Left lung (tissue), 4 donors: ENCODE measurements at regions not wholly inside any gene's neighbourhood (a gene's known extent, or its start where the extent isn't known, plus 50 kb on each side); places are given as distances from the start of the nearest gene placed in this dataset.

Experiments
- ATAC-seq: fragments of 200-7000 bp; cut with Tn5 transposase; one replicate; pipeline ENCODE4 v1.9.1; 2020; ENCODE audit warnings: moderate library complexity
- DNase-seq, 4 donors: peaks; one replicate each; pipeline ENCODE4 v3.0.0-alpha.2; 2013 to 2020
- H3K27ac ChIP-seq, 2 donors: fragments of 200-600 bp; sonication (generic) in 1 of 2; one replicate each; pipeline versions ENCODE4 v1.5.0 to v1.8.0; 2020 to 2021
- H3K27me3 ChIP-seq, 2 donors: fragments of 200-600 bp; sonication (generic) in 1 of 2; one replicate each; pipeline versions ENCODE4 v1.5.0 to v1.8.0; 2020 to 2021
- H3K36me3 ChIP-seq, 2 donors: fragments of 200-600 bp; sonication (generic) in 1 of 2; one replicate each; pipeline versions ENCODE4 v1.5.0 to v1.8.0; 2020 to 2021
- H3K4me1 ChIP-seq, 2 donors: fragments of 200-600 bp; one replicate each; pipeline ENCODE4 v1.8.0; 2021
- H3K4me3 ChIP-seq, 2 donors: fragments of 200-600 bp; sonication (generic) in 1 of 2; one replicate each; pipeline versions ENCODE4 v1.5.0 to v1.8.0; 2020 to 2021; ENCODE audit warnings: mild to moderate bottlenecking in 1 of 2
- H3K9me3 ChIP-seq, 2 donors: fragments of 200-600 bp; sonication (generic) in 1 of 2; one replicate each; pipeline versions ENCODE4 v1.5.0 to v1.8.0; 2020 to 2021
- intact Hi-C, 2 donors: fragments of 100-400 bp; cut with DNase I; formaldehyde crosslinking; loops; one replicate each; pipeline versions ENCODE4 v1.11.2 to v1.14.2; 2022
- TF ChIP-seq, protein P1 (sequence below), 2 donors: fragments of 200-600 bp; sonication (generic) in 1 of 2; IDR thresholded peaks; one replicate each; pipeline versions ENCODE4 v1.5.0 to v1.8.0; 2021; ENCODE audit warnings: antibody characterized with exemption in 2 of 2
- donor health status: DM: no; HTN: yes; CAD: no.
- donor health status: DM: no; HTN: no; CAD: no.

DNA sequence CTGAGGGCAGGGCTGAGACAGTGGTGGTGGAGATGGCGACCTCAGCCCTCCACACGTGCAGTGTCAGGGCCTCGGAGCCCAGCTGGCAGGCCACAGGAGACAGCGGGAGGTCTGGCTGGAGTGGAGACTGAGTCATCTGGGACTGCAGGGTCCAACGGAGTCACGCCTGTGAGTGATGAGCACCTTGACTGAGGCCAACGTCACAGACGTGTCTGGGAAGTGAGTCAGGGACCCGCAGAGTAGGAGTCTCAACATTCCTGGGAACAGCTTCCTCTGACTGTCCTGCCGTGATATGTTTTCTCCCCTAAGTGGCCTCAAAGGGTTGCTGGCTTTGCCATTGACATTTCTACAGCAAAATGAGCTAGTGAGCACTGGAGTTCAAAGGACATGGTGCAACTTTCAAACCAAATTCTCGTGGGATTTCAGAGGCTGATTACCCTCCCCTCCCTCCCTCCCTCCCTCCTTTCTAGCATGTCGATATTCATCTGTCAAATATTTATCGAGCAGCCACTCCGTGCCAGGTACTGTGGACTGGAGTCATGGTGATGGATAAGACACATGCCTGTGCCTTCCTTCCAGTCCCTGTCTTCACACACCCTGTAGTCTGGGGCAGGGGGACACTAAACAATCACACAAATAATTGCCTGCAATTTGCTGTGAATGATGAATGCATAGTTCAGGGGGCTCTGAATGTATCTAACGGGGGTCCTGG lies 53.3 kb upstream of the AMOTL2 start:
- Histone ChIP-seq H3K4me3 (no peak overlapping the region), H3K36me3 (no peaks in the 10 kb centered on the region), H3K9me3 (no peaks in the 10 kb centered on the region), H3K27ac (no peak overlapping the region), H3K4me1 (no peaks in the 10 kb centered on the region), H3K27me3 (no peaks in the 10 kb centered on the region)
- DNase-seq, result no peak
- intact Hi-C loops, result no loop called here
- TF ChIP-seq, protein P1, sequence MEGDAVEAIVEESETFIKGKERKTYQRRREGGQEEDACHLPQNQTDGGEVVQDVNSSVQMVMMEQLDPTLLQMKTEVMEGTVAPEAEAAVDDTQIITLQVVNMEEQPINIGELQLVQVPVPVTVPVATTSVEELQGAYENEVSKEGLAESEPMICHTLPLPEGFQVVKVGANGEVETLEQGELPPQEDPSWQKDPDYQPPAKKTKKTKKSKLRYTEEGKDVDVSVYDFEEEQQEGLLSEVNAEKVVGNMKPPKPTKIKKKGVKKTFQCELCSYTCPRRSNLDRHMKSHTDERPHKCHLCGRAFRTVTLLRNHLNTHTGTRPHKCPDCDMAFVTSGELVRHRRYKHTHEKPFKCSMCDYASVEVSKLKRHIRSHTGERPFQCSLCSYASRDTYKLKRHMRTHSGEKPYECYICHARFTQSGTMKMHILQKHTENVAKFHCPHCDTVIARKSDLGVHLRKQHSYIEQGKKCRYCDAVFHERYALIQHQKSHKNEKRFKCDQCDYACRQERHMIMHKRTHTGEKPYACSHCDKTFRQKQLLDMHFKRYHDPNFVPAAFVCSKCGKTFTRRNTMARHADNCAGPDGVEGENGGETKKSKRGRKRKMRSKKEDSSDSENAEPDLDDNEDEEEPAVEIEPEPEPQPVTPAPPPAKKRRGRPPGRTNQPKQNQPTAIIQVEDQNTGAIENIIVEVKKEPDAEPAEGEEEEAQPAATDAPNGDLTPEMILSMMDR (IDR thresholded peaks at IDR 0.05), result no peak
- peak; percentile 53 for ATAC-seq

DNA sequence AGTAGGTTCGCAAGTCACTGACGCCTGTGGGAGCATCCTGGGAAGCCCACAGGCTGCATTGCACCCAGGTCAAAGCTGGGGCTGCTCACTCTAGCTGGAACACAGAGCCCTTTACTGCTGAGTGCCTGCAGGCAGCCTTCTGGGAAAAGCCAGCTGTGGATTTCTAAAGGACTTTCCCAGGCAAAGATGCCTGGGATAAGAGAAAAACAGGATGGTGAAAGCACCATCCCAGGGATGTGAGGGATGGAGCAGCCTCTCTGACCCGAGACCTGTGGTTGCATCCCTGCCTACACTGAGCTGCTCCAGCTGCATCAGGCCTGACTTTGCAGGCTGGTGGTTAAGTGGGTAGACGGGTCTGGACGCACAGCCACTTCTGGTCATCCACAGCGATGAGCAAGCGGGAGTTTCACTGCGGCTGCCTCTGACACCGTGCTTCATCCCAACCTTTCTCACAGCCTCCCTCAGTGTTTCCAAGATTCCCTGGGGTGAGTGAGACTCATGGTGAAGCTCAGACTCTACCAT lies 52.5 kb upstream of the AMOTL2 start:
- TF ChIP-seq, protein P1 (IDR thresholded peaks at IDR 0.05), result no peak
- no peaks in the 10 kb centered on the region for H3K4me1 ChIP-seq
- H3K27ac ChIP-seq, result no peak overlapping the region
- DNase-seq (no peak), ATAC-seq (peak; percentile 23)
- no peaks in the 10 kb centered on the region for H3K36me3 ChIP-seq
- H3K27me3 ChIP-seq, result no peaks in the 10 kb centered on the region
- H3K4me3 ChIP-seq, result no peak overlapping the region
- intact Hi-C loops, result no loop called here
- no peaks in the 10 kb centered on the region for H3K9me3 ChIP-seq

DNA sequence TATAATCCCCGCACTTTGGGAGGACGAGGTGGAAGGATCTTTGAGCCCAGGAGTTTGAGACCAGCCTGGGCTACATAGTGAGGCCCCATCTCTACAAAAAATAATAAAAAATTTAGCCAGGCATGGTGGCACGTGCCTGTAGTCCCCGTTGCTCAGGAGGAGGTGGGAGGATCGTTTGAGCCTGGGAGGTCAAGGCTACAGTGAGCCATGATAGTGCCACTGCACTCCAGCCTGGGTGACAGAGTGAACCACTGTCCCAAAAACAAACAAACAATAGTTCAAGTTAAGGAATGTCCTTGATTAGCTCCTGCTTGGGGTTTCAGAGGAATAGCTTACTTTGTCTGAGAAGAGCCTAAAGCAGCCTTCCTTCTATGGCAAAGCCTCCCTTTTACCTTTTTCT lies 51.7 kb upstream of the AMOTL2 start:
- intact Hi-C loops, result no loop called here
- TF ChIP-seq, protein P1 (IDR thresholded peaks at IDR 0.05), result no peak

More for the DNA sequence above, 51.7 kb upstream of the AMOTL2 start:
- Histone ChIP-seq H3K4me1 (no peaks in the 10 kb centered on the region), H3K27ac (no peak overlapping the region), H3K36me3 (no peaks in the 10 kb centered on the region), H3K27me3 (no peaks in the 10 kb centered on the region), H3K4me3 (no peak overlapping the region), H3K9me3 (no peaks in the 10 kb centered on the region)
- DNase-seq (no peak), ATAC-seq (no peak)
